OCI-LY7 (cell line): ENCODE measurements at regions not wholly inside any gene's neighbourhood (a gene's known extent, or its start where the extent isn't known, plus 50 kb on each side); places are given as distances from the start of the nearest gene placed in this dataset.

ENCODE experiments used
- BruUV-seq: library from RNA; stranded (reverse); fragments of 400-500 nt; replicated peaks from 2 replicates; lab custom pipeline; 2021; lab: Mats Ljungman, UMichigan
- CTCF ChIA-PET: fragments of 300-600 bp; sonication (Branson Sonifier 250); formaldehyde crosslinking; loops from one replicate; lab custom pipeline; 2022; ENCODE audit warnings: antibody characterized with exemption; ENCODE audit not compliant: unreplicated experiment; lab: Charles Lee
- POLR2A ChIA-PET: fragments of 300-600 bp; sonication (Branson Sonifier 250); formaldehyde crosslinking; loops from one replicate; lab custom pipeline; 2022; ENCODE audit warnings: antibody characterized with exemption; lab: Charles Lee
- DNase-seq: peaks from one replicate; pipeline ENCODE4 v3.0.0-alpha.2; 2015; ENCODE audit warnings: low spot score
- H2AFZ ChIP-seq: fragments of 200-600 bp; sonication (generic), shearing (Covaris generic); 2 replicates; pipeline ENCODE4 v1.6.1; 2014; ENCODE audit warnings: mild to moderate bottlenecking, antibody characterized with exemption, low read length, moderate library complexity
- H3K27ac ChIP-seq: fragments of 200-600 bp; sonication (generic); 2 replicates; pipeline ENCODE4 v1.5.1; 2014; ENCODE audit warnings: mixed run types, low read depth, mild to moderate bottlenecking, moderate library complexity, low read length, inconsistent platforms; ENCODE audit not compliant: poor library complexity, severe bottlenecking
- H3K36me3 ChIP-seq: fragments of 200-600 bp; sonication (generic); 2 replicates; pipeline ENCODE4 v1.6.1; 2014; ENCODE audit warnings: mild to moderate bottlenecking, antibody characterized with exemption, low read length, moderate library complexity, mixed read lengths; ENCODE audit not compliant: insufficient read depth
- H3K4me1 ChIP-seq: fragments of 200-600 bp; sonication (generic); 2 replicates; pipeline ENCODE4 v1.5.1; 2014; ENCODE audit warnings: mild to moderate bottlenecking, low read length; ENCODE audit not compliant: insufficient read depth, poor library complexity, severe bottlenecking
- H3K4me2 ChIP-seq: fragments of 200-600 bp; sonication (generic); 2 replicates; pipeline ENCODE4 v1.6.1; 2014; ENCODE audit warnings: mild to moderate bottlenecking, low read length
- H3K4me3 ChIP-seq: fragments of 200-600 bp; sonication (generic); 2 replicates; pipeline ENCODE4 v1.5.1; 2014; ENCODE audit warnings: mild to moderate bottlenecking, low read depth, low read length; ENCODE audit not compliant: poor library complexity, severe bottlenecking
- H3K79me2 ChIP-seq: fragments of 200-600 bp; sonication (generic); 2 replicates; pipeline ENCODE4 v1.6.1; 2016; ENCODE audit warnings: low read depth, mild to moderate bottlenecking, low read length, moderate library complexity, mixed read lengths; ENCODE audit not compliant: insufficient read depth
- H3K9me2 ChIP-seq: fragments of 200-600 bp; sonication (generic); 2 replicates; pipeline ENCODE4 v1.6.1; 2016; ENCODE audit warnings: mild to moderate bottlenecking, low read length, mixed read lengths; ENCODE audit not compliant: insufficient read depth
- H3K9me3 ChIP-seq: fragments of 200-600 bp; sonication (generic); 2 replicates; pipeline ENCODE4 v1.6.1; 2014; ENCODE audit warnings: mild to moderate bottlenecking, mixed run types, low read length, mixed read lengths
- H4K20me1 ChIP-seq: fragments of 200-600 bp; sonication (generic); 2 replicates; pipeline ENCODE4 v1.6.1; 2014; ENCODE audit warnings: mild to moderate bottlenecking, antibody characterized with exemption, low read length, moderate library complexity, mixed read lengths; ENCODE audit not compliant: insufficient read depth
- EZH2phosphoT487 ChIP-seq: fragments of 200-600 bp; sonication (generic); IDR thresholded peaks from 2 replicates; pipeline ENCODE4 v1.6.1; 2018; ENCODE audit warnings: low read depth, borderline replicate concordance, mild to moderate bottlenecking, mixed run types, antibody characterized with exemption, low read length, moderate library complexity, mixed read lengths
- intact Hi-C: fragments of 100-400 bp; cut with micrococcal nuclease; formaldehyde crosslinking; loops from one replicate; pipeline ENCODE4 v1.10.0; 2022; ENCODE audit not compliant: unreplicated experiment
- TF ChIP-seq, protein P1 (sequence below): fragments of 200-600 bp; sonication (generic); conservative IDR thresholded peaks from 2 replicates; pipeline ENCODE4 v1.5.1; 2014; ENCODE audit warnings: mild to moderate bottlenecking, antibody characterized with exemption, low read length, moderate library complexity, mixed read lengths

DNA sequence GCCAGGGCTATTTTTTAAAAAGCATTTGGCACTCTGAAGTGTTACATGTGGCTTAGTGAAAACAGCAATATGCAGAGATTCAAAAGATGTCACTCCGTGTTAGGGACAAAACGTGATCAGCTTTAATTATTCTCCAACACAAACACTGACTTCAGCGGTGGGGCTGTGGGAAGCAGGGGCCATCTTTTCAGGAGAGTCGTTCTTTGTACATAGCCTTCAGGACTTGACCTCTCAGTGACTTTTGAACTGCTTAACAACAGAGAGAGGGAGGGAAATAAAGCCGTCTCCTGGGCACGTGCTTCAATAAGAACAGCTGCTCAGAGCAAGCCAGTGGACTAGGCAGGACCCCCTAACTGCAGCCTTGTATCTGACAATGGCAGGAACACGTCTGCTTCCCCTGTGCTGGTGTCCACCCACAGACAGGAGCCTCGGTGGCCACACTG, 95.0 kb upstream of the HDAC4 start:
- ChIA-PET CTCF (no interaction called here), POLR2A (interaction anchor here (0.9 kb wide), 1 partner anchor 40 kb away, joined by 4 read pairs; no protein-coding TSS in a partner anchor)
- no peaks in the 10 kb centered on the region for H3K36me3 ChIP-seq
- no peaks in the 10 kb centered on the region for H4K20me1 ChIP-seq
- no peak overlapping the region for H3K4me3 ChIP-seq
- H3K4me1 ChIP-seq = no peaks in the 10 kb centered on the region
- intact Hi-C loops = no loop called here
- no peak overlapping the region for H3K4me2 ChIP-seq
- no peaks in the 10 kb centered on the region for H3K79me2 ChIP-seq
- H3K9me2 ChIP-seq = no peaks in the 10 kb centered on the region
- TF ChIP-seq EZH2phosphoT487 = no peak
- TF ChIP-seq, protein P1, sequence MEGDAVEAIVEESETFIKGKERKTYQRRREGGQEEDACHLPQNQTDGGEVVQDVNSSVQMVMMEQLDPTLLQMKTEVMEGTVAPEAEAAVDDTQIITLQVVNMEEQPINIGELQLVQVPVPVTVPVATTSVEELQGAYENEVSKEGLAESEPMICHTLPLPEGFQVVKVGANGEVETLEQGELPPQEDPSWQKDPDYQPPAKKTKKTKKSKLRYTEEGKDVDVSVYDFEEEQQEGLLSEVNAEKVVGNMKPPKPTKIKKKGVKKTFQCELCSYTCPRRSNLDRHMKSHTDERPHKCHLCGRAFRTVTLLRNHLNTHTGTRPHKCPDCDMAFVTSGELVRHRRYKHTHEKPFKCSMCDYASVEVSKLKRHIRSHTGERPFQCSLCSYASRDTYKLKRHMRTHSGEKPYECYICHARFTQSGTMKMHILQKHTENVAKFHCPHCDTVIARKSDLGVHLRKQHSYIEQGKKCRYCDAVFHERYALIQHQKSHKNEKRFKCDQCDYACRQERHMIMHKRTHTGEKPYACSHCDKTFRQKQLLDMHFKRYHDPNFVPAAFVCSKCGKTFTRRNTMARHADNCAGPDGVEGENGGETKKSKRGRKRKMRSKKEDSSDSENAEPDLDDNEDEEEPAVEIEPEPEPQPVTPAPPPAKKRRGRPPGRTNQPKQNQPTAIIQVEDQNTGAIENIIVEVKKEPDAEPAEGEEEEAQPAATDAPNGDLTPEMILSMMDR = no peak
- no peak overlapping the region for H2AFZ ChIP-seq
- no peaks in the 10 kb centered on the region for H3K9me3 ChIP-seq
- no peak overlapping the region for H3K27ac ChIP-seq
- no peak for DNase-seq
- no TSS peak for BruUV-seq

DNA sequence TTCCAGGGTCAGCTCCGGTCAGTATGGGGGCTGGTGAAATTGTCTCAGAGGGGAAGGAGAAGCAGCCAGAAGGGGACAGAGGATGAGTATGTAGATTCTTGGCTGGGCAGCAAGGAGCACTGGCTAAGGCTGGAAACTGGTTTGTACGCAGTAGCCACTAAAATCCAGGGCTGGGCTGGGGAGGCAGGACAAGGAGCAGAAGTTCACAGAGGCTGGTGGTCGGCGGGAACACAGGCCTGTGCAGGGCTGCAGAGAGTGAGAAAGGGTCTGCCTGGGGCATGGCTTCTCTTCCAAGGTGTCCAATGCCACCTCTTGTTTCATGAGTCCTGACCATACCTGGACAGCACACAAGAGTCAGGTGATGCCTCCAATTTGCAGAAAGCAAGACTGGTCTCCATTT, 94.4 kb upstream of the HDAC4 start:
- TF ChIP-seq, protein P1 = no peak
- TF ChIP-seq EZH2phosphoT487 = no peak
- ChIA-PET CTCF (no interaction called here), POLR2A (no interaction called here)
- no peaks in the 10 kb centered on the region for H3K79me2 ChIP-seq
- H3K4me1 ChIP-seq = no peaks in the 10 kb centered on the region
- no peaks in the 10 kb centered on the region for H4K20me1 ChIP-seq
- intact Hi-C loops = no loop called here
- H3K9me2 ChIP-seq = no peaks in the 10 kb centered on the region
- no peak overlapping the region for H2AFZ ChIP-seq
- H3K4me3 ChIP-seq = no peak overlapping the region
- no peak overlapping the region for H3K4me2 ChIP-seq
- no peak overlapping the region for H3K27ac ChIP-seq
- H3K36me3 ChIP-seq = no peaks in the 10 kb centered on the region
- no TSS peak for BruUV-seq
- no peak for DNase-seq
- no peaks in the 10 kb centered on the region for H3K9me3 ChIP-seq

DNA sequence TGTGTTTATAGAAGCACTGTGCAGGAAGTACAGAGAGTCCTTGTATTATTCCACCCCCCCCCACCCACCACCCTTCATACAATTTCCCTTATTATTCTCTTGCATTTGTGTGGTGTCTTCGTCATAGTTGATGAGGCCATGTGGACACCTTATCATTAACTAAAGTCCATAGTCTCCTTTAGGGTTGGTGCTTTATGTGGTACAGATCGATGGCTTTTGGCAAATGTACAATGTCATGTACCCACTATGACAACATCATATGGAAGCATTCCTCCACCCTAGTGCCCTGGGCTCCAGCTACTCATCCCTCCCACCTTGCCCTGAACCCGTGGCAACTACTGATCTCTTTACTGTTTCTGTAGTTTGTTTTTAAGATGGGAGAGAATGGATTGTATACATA, 93.8 kb upstream of the HDAC4 start:
- POLR2A ChIA-PET = no interaction called here
- H3K79me2 ChIP-seq = no peaks in the 10 kb centered on the region
- H3K9me2 ChIP-seq = no peaks in the 10 kb centered on the region
- intact Hi-C loops = no loop called here
- no peak overlapping the region for H3K4me3 ChIP-seq
- H4K20me1 ChIP-seq = no peaks in the 10 kb centered on the region
- no peak for DNase-seq
- H2AFZ ChIP-seq = no peak overlapping the region
- no peak overlapping the region for H3K27ac ChIP-seq
- no peak overlapping the region for H3K4me2 ChIP-seq
- TF ChIP-seq, protein P1 = no peak
- no peak for TF ChIP-seq EZH2phosphoT487
- no TSS peak for BruUV-seq
- H3K36me3 ChIP-seq = no peaks in the 10 kb centered on the region
- CTCF ChIA-PET = no interaction called here
- H3K9me3 ChIP-seq = no peaks in the 10 kb centered on the region
- H3K4me1 ChIP-seq = no peaks in the 10 kb centered on the region
